ENCODE measurements at regions not wholly inside any gene's neighbourhood (a gene's known extent, or its start where the extent isn't known, plus 50 kb on each side); places are given as distances from the start of the nearest gene placed in this dataset.

- DNase-seq (ENCODE audit: low spot score, unreplicated experiment), result no peak
- no peak for TF ChIP-seq CTCF (IDR thresholded peaks at IDR 0.05; ENCODE audit: unreplicated experiment)
Observed at GRCh38 chr13:37198629-37199028, 93.2 kb upstream of the CSNK1A1L start.

GRCh38 chr13:37195621-37196020 is 90.2 kb upstream of the CSNK1A1L start:
- Mint-ChIP-seq H3K9me3 (ENCODE audit: low read depth) (no peaks in the 10 kb centered on the region), H3K4me3 (ENCODE audit: low read depth) (no peak overlapping the region), H3K27me3 (no peaks in the 10 kb centered on the region), H3K4me1 (ENCODE audit: low read depth) (peaks cover 3% of the 10 kb centered on the region), H3K36me3 (ENCODE audit: insufficient read depth) (no peaks in the 10 kb centered on the region), H3K27ac (no peak overlapping the region)
- TF ChIP-seq CTCF (IDR thresholded peaks at IDR 0.05; ENCODE audit: unreplicated experiment), result no peak
- no peak for DNase-seq (ENCODE audit: low spot score, unreplicated experiment)

More at GRCh38 chr13:37198629-37199028, 93.2 kb upstream of the CSNK1A1L start:
- no peak overlapping the region for H3K27ac Mint-ChIP-seq
- H3K36me3 Mint-ChIP-seq (ENCODE audit: insufficient read depth), result no peaks in the 10 kb centered on the region
- H3K9me3 Mint-ChIP-seq (ENCODE audit: low read depth), result no peaks in the 10 kb centered on the region
- H3K27me3 Mint-ChIP-seq, result no peaks in the 10 kb centered on the region
- no peak overlapping the region for H3K4me3 Mint-ChIP-seq (ENCODE audit: low read depth)
- peaks cover 3% of the 10 kb centered on the region for H3K4me1 Mint-ChIP-seq (ENCODE audit: low read depth)

DNA sequence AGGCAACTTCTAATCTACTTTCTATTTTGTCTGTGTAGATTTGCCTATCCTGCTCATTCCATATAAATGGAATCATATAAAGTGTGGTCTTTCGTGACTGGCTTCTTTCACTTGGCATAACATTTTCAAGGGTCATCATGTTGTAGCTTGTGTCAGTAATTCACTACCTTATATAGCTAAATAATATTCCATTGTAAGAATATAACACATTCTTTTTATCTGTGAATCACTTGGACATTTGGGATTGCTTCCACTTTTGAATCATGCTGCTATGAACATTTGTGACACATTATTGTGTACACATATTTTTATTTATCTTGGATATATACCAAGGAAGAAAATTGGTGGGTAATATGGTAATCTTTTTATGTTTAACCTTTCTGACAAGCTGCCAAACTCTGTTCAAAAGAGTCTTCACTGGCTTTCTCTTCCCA is 89.0 kb upstream of the CSNK1A1L start:
- Mint-ChIP-seq H3K4me1 (ENCODE audit: low read depth) (no peaks in the 10 kb centered on the region), H3K27me3 (no peaks in the 10 kb centered on the region), H3K27ac (no peak overlapping the region), H3K9me3 (ENCODE audit: low read depth) (no peaks in the 10 kb centered on the region), H3K36me3 (ENCODE audit: insufficient read depth) (no peaks in the 10 kb centered on the region), H3K4me3 (ENCODE audit: low read depth) (no peak overlapping the region)
- no peak for TF ChIP-seq CTCF (IDR thresholded peaks at IDR 0.05; ENCODE audit: unreplicated experiment)
- no peak for DNase-seq (ENCODE audit: low spot score, unreplicated experiment)

DNA sequence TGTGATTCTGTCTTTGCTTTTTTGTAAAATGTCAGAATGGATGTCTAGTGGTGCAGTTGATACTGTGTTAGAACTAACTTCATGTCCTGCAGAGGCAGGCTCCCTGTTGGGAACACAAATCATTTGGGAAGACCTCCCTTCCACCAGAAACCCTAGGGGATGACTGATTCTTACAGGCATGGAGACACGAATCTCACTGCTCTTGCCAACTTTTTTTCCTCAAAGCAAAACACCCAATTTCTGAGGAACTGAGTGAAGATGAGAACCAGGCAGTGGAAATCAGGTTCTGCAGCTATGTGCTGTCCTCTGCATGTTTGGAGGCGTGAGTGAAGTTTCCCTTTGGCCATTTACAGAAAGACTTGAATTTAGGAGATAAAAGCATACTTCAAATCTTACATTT is 87.5 kb upstream of the CSNK1A1L start:
- Mint-ChIP-seq H3K36me3 (ENCODE audit: insufficient read depth) (no peaks in the 10 kb centered on the region), H3K4me1 (ENCODE audit: low read depth) (no peaks in the 10 kb centered on the region), H3K27ac (no peak overlapping the region), H3K27me3 (no peaks in the 10 kb centered on the region), H3K4me3 (ENCODE audit: low read depth) (no peak overlapping the region), H3K9me3 (ENCODE audit: low read depth) (peaks cover 3% of the 10 kb centered on the region)
- no peak for DNase-seq (ENCODE audit: low spot score, unreplicated experiment)
- TF ChIP-seq CTCF (IDR thresholded peaks at IDR 0.05; ENCODE audit: unreplicated experiment), result no peak

DNA sequence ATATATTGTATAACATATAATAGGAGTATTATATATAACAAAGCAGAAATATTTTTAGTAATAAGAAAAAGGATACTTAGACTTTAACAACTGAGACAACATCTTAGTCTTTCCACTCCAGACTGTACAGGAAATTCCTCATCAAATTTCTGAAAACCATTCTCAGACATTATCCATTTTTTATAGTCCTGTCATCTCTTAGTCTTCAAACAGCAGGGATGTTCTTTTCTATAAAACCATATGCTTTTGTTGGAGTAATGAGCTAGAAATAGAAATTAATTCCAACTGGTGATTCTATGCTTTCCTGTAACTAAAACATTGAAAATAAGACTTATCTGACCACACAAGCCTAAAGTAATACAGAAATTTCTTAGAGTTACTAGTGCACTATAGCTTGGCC is 82.2 kb upstream of the CSNK1A1L start:
- Mint-ChIP-seq H3K9me3 (ENCODE audit: low read depth) (peaks cover 10% of the 10 kb centered on the region), H3K4me3 (ENCODE audit: low read depth) (no peak overlapping the region), H3K27ac (no peak overlapping the region), H3K4me1 (ENCODE audit: low read depth) (no peaks in the 10 kb centered on the region), H3K27me3 (no peaks in the 10 kb centered on the region), H3K36me3 (ENCODE audit: insufficient read depth) (no peaks in the 10 kb centered on the region)
- no peak for DNase-seq (ENCODE audit: low spot score, unreplicated experiment)
- no peak for TF ChIP-seq CTCF (IDR thresholded peaks at IDR 0.05; ENCODE audit: unreplicated experiment)
